GM18519 (cell line): ENCODE measurements at regions not wholly inside any gene's neighbourhood (a gene's known extent, or its start where the extent isn't known, plus 50 kb on each side); places are given as distances from the start of the nearest gene placed in this dataset.

Experiments
- ATAC-seq: cut with Tn5 transposase; IDR thresholded peaks from one replicate; pipeline ENCODE4 v1.9.1; 2021; ENCODE audit warnings: mild to moderate bottlenecking, moderate library complexity; ENCODE audit not compliant: unreplicated experiment, low FRiP score

DNA sequence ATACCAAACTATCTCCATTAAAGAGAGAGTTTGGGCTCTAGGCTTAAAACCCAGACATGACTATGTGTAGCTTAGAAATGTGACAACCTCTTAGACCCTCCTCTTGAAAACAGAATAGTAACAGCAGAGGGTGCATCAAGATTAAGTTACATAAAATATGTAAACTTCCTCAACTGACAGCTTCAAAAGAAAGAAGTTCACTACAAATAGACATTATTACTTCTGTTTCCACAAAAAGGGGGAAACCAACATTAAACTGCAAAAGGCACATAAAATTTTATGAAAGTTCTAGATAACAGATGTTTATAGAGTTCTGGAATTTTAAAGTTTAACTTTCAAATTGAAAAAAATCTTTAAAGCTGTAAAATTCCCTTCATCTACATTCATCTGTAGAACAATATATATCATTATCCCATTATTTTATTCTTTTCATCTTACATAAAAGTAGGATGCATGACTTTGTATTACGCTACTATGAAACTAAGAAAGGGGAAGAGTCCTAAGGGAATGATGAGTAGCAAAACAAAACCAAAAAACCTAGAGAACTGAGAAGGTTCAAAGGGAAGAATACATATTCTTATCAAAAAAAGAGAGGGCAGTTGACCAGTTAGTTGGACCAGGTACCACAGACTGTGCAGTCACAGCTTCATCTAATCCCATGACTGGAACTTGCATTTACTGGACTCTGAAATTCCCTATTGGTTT is 177.0 kb downstream of the SIPA1L2 start:
- no peak for ATAC-seq

DNA sequence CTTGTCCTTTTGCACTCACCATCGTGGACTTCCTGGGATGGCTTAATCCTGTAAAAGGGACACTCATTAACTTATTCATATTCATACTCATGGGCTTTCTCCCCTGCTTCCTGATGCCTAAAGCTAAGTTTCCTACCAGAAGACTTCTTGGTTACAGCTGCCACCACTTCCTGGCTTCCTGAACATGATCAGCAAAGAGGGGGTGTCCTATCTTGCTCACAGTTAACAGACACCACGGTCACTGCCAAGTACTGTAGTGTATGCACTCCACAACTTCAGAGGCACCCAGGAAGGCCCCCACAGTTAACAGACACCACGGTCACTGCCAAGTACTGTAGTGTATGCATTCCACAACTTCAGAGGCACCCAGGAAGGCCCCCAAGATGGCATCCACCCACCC is 177.8 kb downstream of the SIPA1L2 start:
- no peak for ATAC-seq

GRCh38 chr1:232451506-232451905 is 178.4 kb downstream of the SIPA1L2 start:
- no peak for ATAC-seq

DNA sequence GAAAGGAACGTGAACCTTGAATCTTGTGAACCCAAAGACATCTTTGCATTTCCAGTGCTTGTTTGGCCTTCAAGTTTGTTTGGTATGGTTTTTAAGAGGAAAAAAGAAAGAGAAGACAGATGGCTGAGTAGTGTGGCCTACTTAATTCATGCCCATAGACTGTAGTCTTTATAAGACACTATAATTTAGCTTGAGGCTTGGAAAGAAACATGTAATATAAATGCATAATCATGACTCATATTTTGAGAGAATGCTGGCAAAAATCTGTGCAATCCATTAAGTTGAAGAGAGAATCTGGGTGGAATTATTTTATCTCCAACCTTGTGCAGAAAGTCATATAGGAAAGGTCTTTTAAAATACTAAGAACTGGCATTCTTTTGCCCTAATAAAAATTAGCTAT is 179.3 kb downstream of the SIPA1L2 start:
- no peak for ATAC-seq

GRCh38 chr1:232447125-232447524 is 182.8 kb downstream of the SIPA1L2 start:
- no peak for ATAC-seq

DNA sequence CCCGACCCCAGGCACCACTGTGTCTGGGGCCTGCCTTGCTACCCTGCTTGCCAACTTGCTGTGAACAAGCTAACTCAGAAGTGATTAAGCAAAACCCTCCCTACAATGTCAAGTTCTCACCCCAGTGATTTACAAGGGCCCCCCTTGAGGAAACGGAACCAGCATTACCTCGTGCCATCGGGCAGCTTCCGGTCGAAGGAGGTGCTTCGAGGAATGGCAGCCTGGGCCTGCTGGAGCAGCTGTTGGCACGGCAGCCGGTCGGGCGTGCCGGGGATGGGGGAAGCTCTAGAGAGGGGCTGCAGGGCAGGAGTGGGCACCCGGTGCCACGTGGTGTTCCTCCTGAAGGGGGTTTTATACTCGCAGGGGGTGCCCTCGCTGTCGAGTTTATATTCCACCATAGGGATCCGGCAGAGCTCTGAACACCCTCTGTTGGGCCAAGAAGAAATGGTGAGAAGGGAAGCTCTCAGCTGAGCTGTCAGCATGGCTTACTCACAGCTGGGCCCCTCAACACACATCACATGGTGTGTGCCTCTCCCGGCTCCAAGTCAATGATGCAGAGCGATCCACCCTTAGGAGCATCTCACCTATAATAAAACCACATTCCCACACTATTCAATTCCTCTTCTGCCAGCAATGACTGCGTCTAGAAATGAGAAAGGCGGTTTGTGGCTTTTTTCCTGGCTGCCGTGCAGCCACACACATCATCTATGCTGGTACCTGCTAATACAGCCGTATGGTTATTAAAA is 184.4 kb downstream of the SIPA1L2 start:
- no peak for ATAC-seq

DNA sequence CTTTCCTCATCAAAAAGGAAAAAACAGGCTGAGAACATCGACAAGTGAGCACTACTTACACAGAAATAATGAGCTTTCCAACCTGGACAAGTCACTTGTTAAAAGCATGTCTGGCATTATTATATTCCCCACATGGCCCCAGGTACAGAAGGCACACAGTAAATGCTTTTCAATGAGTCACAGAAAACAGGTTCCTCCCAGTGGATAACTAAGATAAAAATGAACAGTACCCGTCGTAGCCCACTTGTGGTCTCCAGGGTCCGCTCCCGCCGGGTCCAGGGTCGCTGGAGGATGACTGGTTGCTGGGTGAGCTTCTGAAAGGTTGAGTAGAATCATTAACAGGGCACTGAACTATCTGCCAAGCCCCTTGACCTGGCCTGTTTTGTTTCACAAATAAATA is 186.6 kb downstream of the SIPA1L2 start:
- no peak for ATAC-seq

- no peak for ATAC-seq
These were observed 188.9 kb downstream of the SIPA1L2 start for GRCh38 chr1:232441036-232441411.

- ATAC-seq = no peak
These were observed 189.5 kb downstream of the SIPA1L2 start for GRCh38 chr1:232440325-232441035.

GRCh38 chr1:232439011-232439410 is 190.9 kb downstream of the SIPA1L2 start:
- no peak for ATAC-seq

DNA sequence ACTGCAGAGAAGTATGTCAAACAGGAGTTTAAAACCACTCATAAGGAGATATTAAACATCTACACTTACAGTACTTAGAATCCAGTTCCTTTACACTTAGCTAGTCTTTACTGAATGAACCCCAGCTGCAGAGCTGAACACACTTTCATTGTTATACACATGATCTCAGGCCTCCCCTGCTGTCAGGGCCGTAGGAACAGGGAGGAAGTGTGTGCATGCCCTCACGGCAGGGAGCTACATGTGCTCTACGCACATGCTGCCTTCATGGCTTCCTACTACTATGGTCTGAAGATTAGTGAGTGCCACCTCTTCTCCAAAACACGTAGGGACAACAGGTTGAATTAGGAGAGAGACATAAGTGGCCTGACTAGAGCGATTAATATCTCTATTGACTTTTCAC is 191.5 kb downstream of the SIPA1L2 start:
- no peak for ATAC-seq

- ATAC-seq = no peak
These were observed 192.4 kb downstream of the SIPA1L2 start for GRCh38 chr1:232437510-232437909.

GRCh38 chr1:232435729-232436128 is 194.2 kb downstream of the SIPA1L2 start:
- ATAC-seq = no peak

- no peak for ATAC-seq
These were observed 197.6 kb downstream of the SIPA1L2 start for GRCh38 chr1:232432313-232432712.

- ATAC-seq = no peak
These were observed 198.2 kb downstream of the SIPA1L2 start for GRCh38 chr1:232431748-232432147.

DNA sequence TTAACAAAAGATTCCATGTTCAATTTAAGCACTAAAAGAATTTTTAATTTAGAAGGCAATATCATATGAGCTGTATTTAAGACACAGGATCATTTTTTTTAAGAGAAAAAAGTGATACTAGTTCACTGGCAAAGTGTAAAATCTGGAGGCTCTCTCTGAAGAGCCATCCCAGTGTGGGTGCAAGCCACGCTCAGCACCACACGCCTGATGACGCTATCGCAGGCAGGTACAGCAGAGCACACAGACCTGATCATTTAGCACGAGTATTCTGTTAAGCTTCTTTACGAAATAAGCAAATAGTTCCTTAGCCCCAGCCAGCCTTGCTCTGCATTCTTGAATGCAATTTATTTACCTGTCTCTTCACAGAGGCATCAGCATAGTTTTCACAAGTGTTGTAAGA is 198.6 kb downstream of the SIPA1L2 start:
- ATAC-seq = no peak

GRCh38 chr1:232430467-232430866 is 199.5 kb downstream of the SIPA1L2 start:
- ATAC-seq = no peak

- no peak for ATAC-seq
These were observed 201.0 kb downstream of the SIPA1L2 start for GRCh38 chr1:232428786-232429530.

GRCh38 chr1:232428036-232428645 is 201.8 kb downstream of the SIPA1L2 start:
- no peak for ATAC-seq

- no peak for ATAC-seq
These were observed 203.1 kb downstream of the SIPA1L2 start for GRCh38 chr1:232426801-232427200.
